Tibial nerve (tissue), 3 donors: ENCODE measurements at regions not wholly inside any gene's neighbourhood (a gene's known extent, or its start where the extent isn't known, plus 50 kb on each side); places are given as distances from the start of the nearest gene placed in this dataset.

Source experiments
- EP300 ChIP-seq, 2 donors: sonication (generic); formaldehyde crosslinking; IDR thresholded peaks; one replicate each; pipeline ENCODE4 v1.6.1; 2017; ENCODE audit warnings: antibody characterized with exemption in 2 of 2, mild to moderate bottlenecking in 1 of 2
- POLR2A ChIP-seq, 2 donors: fragments of 450-650 bp; IDR thresholded peaks; one replicate each; pipeline ENCODE4 v1.6.1; 2017; ENCODE audit warnings: antibody characterized with exemption in 2 of 2, mild to moderate bottlenecking in 2 of 2, moderate library complexity in 2 of 2

DNA sequence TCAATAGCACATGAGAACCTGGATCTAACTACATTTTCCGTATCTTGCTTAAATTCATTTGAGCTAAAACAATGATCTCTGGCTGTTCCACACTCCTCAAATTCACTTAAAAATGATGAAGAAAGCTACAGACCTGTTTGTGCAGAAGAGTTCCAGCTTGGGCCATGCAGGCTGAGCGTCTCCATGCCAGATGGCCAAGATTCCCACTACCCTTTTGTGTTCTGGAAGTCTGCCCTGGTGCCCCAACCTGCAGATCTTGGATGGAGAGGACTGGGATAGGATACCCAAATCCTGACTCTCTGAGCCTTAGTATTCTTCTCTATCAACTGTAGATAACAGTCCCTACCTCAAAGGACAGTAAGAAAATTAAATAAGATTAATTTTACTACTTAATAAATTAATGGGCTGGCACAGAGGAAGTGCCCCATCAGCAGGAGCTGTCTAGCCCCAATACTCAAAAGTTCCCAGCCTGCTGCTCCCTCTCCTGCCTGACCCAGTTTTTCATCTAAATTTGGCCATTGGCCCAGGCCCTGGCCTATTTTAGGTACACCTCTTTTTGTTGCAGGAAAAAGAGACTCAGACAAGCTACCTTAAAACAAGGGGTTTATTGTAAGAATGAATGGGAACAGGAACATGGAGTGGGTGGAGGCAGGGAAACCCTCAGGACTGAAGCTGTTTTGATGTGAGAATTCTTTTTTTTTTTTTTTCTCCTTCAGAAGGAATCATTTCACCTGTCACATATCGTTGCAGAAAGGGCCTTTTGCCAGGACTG lies 81.4 kb upstream of the GRK3 start:
- no peak for TF ChIP-seq EP300 (IDR thresholded peaks at IDR 0.05)
- no peak for TF ChIP-seq POLR2A (IDR thresholded peaks at IDR 0.05)
